Mucosa of descending colon (tissue), 3 donors: ENCODE measurements at regions not wholly inside any gene's neighbourhood (a gene's known extent, or its start where the extent isn't known, plus 50 kb on each side); places are given as distances from the start of the nearest gene placed in this dataset.
"Not testable (repeated sequence)": the region's sequence is repeated elsewhere in the genome, so short reads cannot be mapped to it uniquely, and the experiment has no call there.

Experiments
- ATAC-seq: fragments of 200-7000 bp; cut with Tn5 transposase; one replicate; pipeline ENCODE4 v1.9.1; 2020; ENCODE audit warnings: mild to moderate bottlenecking, moderate library complexity
- DNase-seq, 3 donors: peaks; one replicate each; pipeline ENCODE4 v3.0.0-alpha.2; 2020
- H3K36me3 ChIP-seq: fragments of 200-600 bp; one replicate; pipeline ENCODE4 v1.8.0; 2021; ENCODE audit warnings: low read depth, mild to moderate bottlenecking
- H3K4me1 ChIP-seq: fragments of 200-600 bp; one replicate; pipeline ENCODE4 v1.8.0; 2021; ENCODE audit warnings: low read depth, mild to moderate bottlenecking
- H3K4me3 ChIP-seq: fragments of 200-600 bp; one replicate; pipeline ENCODE4 v1.8.0; 2021; ENCODE audit warnings: mild to moderate bottlenecking
- H3K9me3 ChIP-seq: fragments of 200-600 bp; one replicate; pipeline ENCODE4 v1.8.0; 2021; ENCODE audit warnings: mild to moderate bottlenecking
- intact Hi-C, 2 donors: fragments of 100-400 bp; cut with DNase I in 1 of 2; cut with micrococcal nuclease in 1 of 2; formaldehyde crosslinking; loops; one replicate each; pipeline versions ENCODE4 v1.11.0 to v1.11.1; 2022; cut with DNase I, micrococcal nuclease
- TF ChIP-seq, protein P1 (sequence below): fragments of 200-600 bp; IDR thresholded peaks from one replicate; pipeline ENCODE4 v1.8.0; 2022; ENCODE audit warnings: antibody characterized with exemption, mild to moderate bottlenecking
- donor health status: DM: no; HTN: no; CAD: no; lungs with moderate emphysema.
- donor health status: DM: no; HTN: no; CAD: no.
- donor health status: DM: no; HTN: yes; CAD: no.

DNA sequence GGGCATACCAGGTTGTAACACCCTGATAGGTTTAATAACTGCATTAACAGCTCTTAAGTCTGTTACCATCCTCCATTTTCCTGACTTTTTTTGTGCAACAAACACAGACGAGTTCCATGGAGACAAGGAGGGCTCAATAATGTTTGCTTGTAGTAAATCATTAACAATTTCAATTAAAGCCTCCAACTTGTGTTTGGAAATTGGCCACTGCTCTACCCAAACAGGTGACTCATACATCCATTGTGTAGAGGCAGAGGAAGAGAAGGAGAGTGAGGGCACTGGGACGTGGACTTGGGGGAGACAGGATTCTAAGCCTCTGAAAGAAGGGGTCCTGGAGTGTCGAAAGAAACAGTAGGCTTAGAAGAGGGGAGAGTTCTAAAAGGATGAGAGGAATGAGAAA is 213.6 kb upstream of the KCNN2 start:
- TF ChIP-seq, protein P1, sequence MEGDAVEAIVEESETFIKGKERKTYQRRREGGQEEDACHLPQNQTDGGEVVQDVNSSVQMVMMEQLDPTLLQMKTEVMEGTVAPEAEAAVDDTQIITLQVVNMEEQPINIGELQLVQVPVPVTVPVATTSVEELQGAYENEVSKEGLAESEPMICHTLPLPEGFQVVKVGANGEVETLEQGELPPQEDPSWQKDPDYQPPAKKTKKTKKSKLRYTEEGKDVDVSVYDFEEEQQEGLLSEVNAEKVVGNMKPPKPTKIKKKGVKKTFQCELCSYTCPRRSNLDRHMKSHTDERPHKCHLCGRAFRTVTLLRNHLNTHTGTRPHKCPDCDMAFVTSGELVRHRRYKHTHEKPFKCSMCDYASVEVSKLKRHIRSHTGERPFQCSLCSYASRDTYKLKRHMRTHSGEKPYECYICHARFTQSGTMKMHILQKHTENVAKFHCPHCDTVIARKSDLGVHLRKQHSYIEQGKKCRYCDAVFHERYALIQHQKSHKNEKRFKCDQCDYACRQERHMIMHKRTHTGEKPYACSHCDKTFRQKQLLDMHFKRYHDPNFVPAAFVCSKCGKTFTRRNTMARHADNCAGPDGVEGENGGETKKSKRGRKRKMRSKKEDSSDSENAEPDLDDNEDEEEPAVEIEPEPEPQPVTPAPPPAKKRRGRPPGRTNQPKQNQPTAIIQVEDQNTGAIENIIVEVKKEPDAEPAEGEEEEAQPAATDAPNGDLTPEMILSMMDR = no peak
- no peak overlapping the region for H3K4me3 ChIP-seq
- H3K4me1 ChIP-seq = no peaks in the 10 kb centered on the region
- ATAC-seq (no peak), DNase-seq (no peak)
- no peaks in the 10 kb centered on the region for H3K9me3 ChIP-seq
- H3K36me3 ChIP-seq = no peaks in the 10 kb centered on the region
- intact Hi-C loops = no loop called here

DNA sequence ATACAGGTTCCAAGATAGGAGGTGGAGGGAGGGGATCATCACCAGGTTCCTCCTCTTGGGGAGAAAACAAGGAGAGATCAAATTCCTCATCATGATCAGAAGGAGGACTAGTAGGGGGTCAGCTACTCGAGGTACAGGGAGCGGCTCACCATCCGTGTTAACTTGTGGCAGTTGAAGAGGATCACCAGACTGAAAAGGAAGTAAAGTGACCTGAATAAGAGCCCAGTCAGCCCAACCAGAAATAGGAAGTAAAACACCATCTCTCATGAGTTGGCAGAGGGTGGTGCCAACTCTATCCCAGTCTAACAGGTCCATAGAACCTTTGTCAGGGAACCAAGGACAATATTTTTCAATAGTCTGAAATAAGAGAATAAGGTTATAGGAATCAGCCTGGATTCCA is 213.1 kb upstream of the KCNN2 start:
- H3K4me3 ChIP-seq, intact Hi-C loops, DNase-seq, H3K9me3 ChIP-seq, H3K36me3 ChIP-seq, H3K4me1 ChIP-seq, ATAC-seq: not testable (repeated sequence)

DNA sequence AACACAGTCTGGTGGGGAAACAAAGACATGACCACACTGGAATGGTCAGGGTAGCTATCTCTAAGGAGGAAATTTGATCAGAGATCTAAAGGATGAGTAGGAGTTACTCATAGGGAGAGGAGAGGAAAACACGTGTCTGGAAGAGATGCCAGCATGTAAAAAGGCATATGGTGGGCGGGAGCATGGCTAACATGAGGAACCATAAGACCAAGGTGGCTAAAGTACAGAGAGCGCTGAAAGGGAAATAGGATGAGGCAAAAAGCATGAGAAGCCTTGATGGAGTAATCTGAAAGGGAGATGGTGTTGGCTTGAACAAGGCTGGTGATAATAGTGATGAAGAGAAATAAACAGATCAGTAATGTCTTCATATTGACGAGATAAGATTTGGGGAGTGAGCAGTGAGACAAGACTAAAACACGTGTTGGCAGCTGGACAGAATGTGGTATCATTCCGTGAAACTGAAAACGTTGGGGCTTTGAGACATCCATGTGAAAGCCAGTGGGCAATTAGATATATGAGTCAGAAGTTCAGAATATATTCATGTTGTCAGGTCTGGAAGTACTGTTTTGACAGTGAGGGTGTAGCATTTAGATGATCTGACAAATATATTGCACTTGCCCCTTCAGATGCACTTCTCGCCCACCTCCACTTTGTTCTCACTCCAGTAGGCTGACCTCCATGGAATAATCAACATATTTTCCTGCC is 209.1 kb upstream of the KCNN2 start:
- TF ChIP-seq, protein P1 = no peak
- Histone ChIP-seq H3K36me3 (no peaks in the 10 kb centered on the region), H3K4me3 (no peak overlapping the region), H3K9me3 (peaks cover 8% of the 10 kb centered on the region), H3K4me1 (no peaks in the 10 kb centered on the region)
- ATAC-seq (no peak), DNase-seq (no peak)
- intact Hi-C loops = no loop called here

DNA sequence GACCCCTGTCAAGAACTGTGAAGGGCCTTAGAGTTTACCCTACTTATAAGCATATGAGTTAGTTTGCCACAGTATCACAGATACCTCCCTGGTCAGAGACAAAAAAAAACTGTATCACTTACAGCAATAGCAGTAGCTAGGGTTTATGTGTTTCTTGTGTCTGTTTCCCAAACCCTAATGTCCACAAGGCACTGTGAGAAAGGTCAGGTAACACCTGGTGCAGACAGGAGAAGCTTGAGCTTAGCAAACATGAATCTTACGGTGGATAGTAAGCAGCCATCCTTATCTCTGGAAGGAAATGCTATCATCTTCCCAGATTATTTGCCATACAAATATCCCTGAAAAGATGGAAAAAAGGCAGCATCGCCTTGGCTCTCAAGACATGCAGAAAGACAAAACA is 208.5 kb upstream of the KCNN2 start:
- intact Hi-C loops = no loop called here
- DNase-seq (no peak), ATAC-seq (no peak)
- Histone ChIP-seq H3K9me3 (peaks cover 8% of the 10 kb centered on the region), H3K4me1 (no peaks in the 10 kb centered on the region), H3K4me3 (no peak overlapping the region), H3K36me3 (no peaks in the 10 kb centered on the region)
- TF ChIP-seq, protein P1 = no peak

DNA sequence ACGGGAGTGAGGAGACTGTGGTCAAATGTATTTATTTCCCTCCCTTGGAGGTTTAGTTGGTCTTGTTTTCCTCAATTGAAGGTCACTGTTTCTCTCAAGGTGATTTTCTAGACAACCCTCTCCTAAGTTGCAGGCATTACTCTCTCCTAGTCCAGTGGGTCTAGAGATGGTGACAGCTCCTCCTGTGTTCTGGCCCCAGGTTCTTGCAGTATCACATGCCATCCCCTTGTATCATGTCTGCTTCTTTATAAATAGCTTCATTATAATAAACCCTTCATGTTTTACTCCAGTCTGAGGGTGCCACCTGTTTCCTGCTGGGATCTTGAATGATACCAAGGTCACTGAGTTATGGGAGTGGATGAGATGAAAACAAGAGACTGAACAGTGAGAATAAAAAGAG is 208.0 kb upstream of the KCNN2 start:
- TF ChIP-seq, protein P1 = no peak
- DNase-seq (no peak), ATAC-seq (no peak)
- Histone ChIP-seq H3K4me1 (no peaks in the 10 kb centered on the region), H3K36me3 (no peaks in the 10 kb centered on the region), H3K9me3 (peaks cover 8% of the 10 kb centered on the region), H3K4me3 (no peak overlapping the region)
- intact Hi-C loops = no loop called here

DNA sequence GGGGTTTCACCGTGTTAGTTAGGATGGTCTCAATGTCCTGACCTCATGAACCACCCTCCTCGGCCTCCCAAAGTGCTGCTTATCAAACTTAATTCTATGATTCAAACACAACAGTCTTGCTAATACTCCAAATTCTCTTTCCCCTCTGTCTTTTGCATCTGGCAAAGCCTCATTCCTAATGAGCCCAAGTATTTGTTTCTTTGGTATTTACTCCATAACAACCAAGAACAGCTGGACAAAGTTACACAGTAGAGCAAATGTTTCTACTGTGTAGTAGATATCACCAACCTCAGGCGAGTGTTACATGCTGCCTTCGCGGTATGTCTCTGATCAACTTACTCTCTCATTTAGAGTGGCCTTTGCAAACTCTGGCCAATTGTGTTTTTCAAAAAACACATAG is 195.8 kb upstream of the KCNN2 start:
- no peaks in the 10 kb centered on the region for H3K9me3 ChIP-seq
- H3K4me1 ChIP-seq = no peaks in the 10 kb centered on the region
- ATAC-seq (no peak), DNase-seq (no peak)
- intact Hi-C loops = no loop called here
- no peak overlapping the region for H3K4me3 ChIP-seq
- no peaks in the 10 kb centered on the region for H3K36me3 ChIP-seq
- TF ChIP-seq, protein P1 = no peak
